NB4 (cell line): ENCODE measurements at regions not wholly inside any gene's neighbourhood (a gene's known extent, or its start where the extent isn't known, plus 50 kb on each side); places are given as distances from the start of the nearest gene placed in this dataset.
"Not testable (repeated sequence)": the region's sequence is repeated elsewhere in the genome, so short reads cannot be mapped to it uniquely, and the experiment has no call there.

Experiments
- DNase-seq: peaks from one replicate; pipeline ENCODE4 v3.0.0; 2010; ENCODE audit warnings: low read depth
- H3K4me3 ChIP-seq: one replicate; pipeline ENCODE4 v1.5.1; 2011; ENCODE audit warnings: mild to moderate bottlenecking, low read depth, low read length, moderate library complexity
- MYC ChIP-seq: IDR thresholded peaks from 2 replicates; pipeline ENCODE4 v1.6.1; 2011; ENCODE audit warnings: low read depth, low read length
- POLR2A ChIP-seq: IDR thresholded peaks from 2 replicates; pipeline ENCODE4 v1.6.1; 2011; ENCODE audit warnings: mild to moderate bottlenecking; ENCODE audit not compliant: insufficient read length; ENCODE audit errors: extremely low read depth
- TF ChIP-seq, protein P1 (sequence below): IDR thresholded peaks from 2 replicates; pipeline ENCODE4 v1.6.1; 2011; ENCODE audit warnings: low read depth, low read length
- TF ChIP-seq, protein P2 (sequence below): IDR thresholded peaks from one replicate; pipeline ENCODE4 v1.5.1; 2012; ENCODE audit warnings: low read depth, low read length

DNA sequence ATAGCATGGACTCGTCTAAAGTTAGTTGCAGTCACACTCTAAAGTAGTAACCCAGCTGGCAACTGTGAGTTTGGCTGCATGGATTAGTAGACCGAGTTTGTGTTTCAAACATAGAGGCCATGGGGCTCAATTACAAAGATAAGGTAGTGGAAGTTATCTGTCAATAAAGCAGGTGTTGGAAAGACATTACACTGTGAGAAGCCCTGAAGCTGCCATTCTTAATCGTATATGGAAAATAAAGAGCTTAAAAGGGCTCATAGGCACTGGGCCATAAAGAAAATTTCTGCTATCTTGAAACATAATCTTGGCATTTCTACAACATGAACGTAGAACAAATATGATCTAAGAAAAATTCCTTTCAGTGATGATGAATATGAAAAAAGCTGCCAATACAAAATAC is 837.7 kb downstream of the REEP3 start:
- DNase-seq = no peak
- H3K4me3 ChIP-seq = no peak overlapping the region
- TF ChIP-seq POLR2A (no peak), MYC (no peak)
- TF ChIP-seq, protein P1, sequence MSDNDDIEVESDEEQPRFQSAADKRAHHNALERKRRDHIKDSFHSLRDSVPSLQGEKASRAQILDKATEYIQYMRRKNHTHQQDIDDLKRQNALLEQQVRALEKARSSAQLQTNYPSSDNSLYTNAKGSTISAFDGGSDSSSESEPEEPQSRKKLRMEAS = no peak
- TF ChIP-seq, protein P2, sequence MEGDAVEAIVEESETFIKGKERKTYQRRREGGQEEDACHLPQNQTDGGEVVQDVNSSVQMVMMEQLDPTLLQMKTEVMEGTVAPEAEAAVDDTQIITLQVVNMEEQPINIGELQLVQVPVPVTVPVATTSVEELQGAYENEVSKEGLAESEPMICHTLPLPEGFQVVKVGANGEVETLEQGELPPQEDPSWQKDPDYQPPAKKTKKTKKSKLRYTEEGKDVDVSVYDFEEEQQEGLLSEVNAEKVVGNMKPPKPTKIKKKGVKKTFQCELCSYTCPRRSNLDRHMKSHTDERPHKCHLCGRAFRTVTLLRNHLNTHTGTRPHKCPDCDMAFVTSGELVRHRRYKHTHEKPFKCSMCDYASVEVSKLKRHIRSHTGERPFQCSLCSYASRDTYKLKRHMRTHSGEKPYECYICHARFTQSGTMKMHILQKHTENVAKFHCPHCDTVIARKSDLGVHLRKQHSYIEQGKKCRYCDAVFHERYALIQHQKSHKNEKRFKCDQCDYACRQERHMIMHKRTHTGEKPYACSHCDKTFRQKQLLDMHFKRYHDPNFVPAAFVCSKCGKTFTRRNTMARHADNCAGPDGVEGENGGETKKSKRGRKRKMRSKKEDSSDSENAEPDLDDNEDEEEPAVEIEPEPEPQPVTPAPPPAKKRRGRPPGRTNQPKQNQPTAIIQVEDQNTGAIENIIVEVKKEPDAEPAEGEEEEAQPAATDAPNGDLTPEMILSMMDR = no peak

DNA sequence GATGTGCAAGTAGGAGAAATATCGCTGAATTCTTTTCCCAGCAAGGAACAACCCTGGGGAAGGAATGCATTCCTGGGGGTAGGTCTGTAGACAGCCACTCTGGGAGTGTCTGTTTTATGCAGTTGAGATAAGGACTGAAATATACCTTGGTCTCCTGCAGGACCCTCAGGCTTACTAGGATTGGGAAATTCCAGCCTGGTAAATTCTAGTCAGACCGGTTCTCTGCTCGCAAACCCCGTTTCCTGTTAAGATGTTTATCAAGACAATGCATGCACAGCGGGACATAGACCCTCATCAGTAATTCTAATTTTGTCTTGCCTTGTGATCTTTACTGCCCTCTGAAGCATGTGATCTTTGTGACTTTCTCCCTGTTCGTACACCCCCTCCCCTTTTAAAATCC is 839.0 kb downstream of the REEP3 start:
- DNase-seq, H3K4me3 ChIP-seq: not testable (repeated sequence)

DNA sequence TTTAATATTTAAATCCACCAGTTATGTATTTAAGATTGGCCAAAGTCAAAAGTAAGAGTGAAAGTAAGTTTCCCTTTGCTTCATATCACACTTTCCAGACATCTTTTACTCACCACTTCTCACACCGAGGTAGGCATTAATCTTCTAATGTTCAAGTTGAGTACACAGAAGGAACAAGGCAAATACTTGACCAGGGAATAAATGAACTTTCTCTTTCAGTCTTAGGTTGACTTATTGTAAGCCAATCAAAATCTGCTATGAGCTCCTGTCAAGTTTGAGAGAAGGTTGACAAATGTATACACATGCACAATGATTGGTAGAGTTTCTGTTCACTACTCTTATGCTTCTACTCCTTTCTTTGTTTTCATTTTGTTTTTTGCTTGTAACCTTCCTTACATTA is 842.5 kb downstream of the REEP3 start:
- no peak overlapping the region for H3K4me3 ChIP-seq
- TF ChIP-seq, protein P2 = no peak
- no peak for TF ChIP-seq MYC
- TF ChIP-seq, protein P1 = no peak
- no peak for TF ChIP-seq POLR2A
- DNase-seq = no peak

DNA sequence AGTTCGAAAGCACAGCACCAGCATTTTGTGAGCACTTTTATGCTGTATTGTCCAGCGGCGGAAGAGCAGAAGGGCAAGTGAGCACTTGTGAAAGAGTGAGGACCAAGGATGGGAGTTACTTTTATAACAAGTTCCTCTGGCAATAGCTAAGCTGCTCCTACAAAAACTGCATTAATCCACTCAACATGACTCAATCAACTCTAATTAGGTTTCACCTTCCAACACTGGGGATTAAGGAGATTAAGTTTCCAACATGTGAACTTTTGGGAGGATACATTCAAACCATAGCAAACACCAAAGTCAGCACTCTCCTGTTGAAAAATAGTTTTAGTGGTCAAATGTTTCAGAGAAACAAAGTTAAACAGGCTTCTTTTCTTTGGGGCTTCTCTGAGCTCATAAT is 844.5 kb downstream of the REEP3 start:
- no peak for DNase-seq
- TF ChIP-seq, protein P2 = no peak
- TF ChIP-seq, protein P1 = no peak
- TF ChIP-seq POLR2A (no peak), MYC (no peak)
- no peak overlapping the region for H3K4me3 ChIP-seq

DNA sequence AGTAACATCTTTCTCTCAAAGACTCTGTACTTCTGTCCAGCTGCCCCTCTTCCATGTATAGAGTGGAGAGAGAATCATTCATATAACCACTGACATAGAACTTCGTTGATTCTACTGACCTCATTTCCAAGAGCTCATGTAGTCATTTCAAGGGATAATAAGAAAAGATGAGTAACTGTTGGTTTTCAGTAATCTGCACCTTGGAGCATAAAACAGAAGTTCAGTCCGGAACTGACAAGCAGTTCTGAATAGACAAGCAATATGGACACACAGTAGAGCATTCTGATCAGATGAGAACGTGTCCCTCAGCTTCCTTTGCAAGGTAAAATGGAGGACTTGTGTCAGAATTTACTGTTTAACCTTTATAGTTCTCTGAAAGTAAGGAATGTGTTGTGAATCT is 847.1 kb downstream of the REEP3 start:
- H3K4me3 ChIP-seq = no peak overlapping the region
- DNase-seq = no peak
- TF ChIP-seq, protein P2 = no peak
- TF ChIP-seq, protein P1 = no peak
- TF ChIP-seq POLR2A (no peak), MYC (no peak)

DNA sequence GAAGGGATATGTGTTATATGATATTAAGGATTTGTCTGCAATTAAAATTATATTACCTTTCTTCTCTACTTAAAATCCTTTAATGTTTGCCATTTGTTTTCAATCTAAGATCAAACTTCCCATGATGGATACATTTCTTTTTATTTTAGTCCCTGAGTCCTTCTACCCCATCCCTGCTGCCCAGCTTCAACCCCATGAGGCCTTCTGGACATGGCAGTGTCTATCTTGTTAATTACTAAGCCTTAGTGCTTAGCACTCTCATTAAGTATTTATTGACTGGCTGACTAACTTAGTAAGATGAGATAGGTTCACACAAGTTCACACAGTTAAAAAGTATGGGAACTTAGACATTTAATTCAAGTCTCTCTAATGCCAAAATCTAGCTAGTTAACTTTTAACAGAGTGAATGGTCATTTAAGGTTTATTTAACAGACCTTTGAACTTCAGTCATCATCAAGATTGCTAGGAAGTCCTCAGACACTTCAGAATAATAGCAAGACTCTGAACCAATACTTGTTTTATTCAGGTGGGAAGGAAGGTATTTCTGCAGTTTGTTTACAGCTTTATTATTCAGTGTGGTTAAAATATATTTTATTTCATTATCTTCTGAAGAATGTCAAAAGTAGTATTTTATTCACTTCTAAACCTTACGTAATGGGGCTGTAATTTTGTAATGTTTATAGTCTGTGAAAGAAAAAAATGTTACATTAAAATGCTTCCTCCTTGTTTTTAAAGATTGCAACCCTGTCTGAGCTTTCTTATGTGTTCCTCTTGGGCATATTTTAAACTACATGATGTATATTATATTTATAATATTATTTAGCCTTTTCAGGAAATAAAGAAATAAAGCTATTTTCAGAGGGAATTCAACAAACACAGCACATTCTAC is 848.9 kb downstream of the REEP3 start:
- H3K4me3 ChIP-seq = no peak overlapping the region
- TF ChIP-seq, protein P1 = no peak
- TF ChIP-seq MYC (no peak), POLR2A (no peak)
- TF ChIP-seq, protein P2 = no peak
- no peak for DNase-seq
